HG02840 (cell line): ENCODE measurements at regions not wholly inside any gene's neighbourhood (a gene's known extent, or its start where the extent isn't known, plus 50 kb on each side); places are given as distances from the start of the nearest gene placed in this dataset.
A peak's percentile ranks its signal among the peaks of the same experiment; 100 is the strongest.

Experiments used
- ATAC-seq: cut with Tn5 transposase; IDR thresholded peaks from one replicate; pipeline ENCODE4 v1.9.1; 2021; ENCODE audit warnings: mild to moderate bottlenecking, moderate library complexity, moderate number of reproducible peaks; ENCODE audit not compliant: unreplicated experiment, low FRiP score

- no peak for ATAC-seq
These were observed 55.4 kb upstream of the SCEL start for GRCh38 chr13:77480066-77480465.

DNA sequence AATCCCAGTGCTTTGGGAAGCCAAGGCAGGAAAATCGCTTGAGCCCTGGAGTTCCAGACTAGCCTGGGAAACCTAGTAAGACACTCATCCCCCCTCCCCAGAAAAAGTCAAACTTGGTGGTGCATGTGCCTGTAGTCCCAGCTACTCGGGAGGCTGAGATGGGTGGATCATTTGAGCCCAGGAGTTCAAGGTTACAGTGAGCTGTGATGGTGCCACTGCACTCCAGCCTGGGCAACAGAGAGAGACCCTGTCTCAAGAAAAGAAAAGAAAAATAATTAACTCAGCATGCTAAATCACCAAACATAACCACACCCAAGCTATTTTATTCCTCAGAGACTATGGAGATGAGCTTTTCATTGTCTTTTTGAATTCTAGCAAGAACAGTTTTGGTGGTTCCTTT, 56.2 kb upstream of the SCEL start:
- ATAC-seq = no peak

DNA sequence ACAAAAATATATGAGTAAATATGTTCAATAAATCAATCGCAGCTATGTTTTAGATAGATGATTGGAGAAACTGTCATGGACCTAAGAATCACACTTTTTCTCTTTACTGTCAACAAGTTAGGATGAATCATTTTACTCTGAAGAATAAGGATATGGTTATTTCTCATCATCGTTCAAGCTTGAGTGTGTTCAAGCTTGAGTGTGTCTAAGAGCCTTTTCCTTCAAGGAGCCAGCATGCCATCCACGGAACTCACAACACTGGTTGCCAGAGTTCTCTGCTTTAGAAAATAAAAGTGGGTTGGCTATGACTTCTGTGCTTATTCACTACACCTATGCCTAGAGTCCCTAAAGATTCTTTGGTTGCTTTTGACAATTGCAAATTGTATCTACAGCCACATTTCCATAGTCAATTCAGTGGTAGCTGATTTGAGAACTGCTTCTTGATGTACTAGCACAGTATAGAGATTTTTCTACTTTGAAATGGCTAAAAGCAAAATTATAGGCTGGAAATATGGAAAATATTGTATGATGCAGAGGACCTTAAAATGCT, 58.1 kb upstream of the SCEL start:
- no peak for ATAC-seq

DNA sequence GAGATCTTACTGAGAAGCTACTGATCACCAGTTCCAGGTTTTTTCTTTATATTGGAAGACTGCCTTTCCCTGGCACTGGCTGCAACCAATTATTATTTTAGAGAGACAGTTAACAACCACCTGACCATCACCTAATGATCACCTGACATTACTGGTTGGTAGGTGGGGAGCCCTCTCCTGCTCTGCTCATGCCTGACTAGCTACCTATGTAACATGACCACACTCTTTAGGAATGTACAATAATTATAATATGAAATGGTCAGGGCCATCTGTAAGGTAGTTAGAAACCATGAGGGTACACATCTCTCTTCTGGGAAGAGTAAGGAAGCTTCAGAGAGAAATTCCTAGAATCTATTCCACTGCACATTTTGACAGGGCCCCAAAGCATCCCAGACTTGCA, 59.0 kb upstream of the SCEL start:
- ATAC-seq = no peak

GRCh38 chr13:77475345-77476084, 60.0 kb upstream of the SCEL start:
- ATAC-seq = no peak

GRCh38 chr13:77470986-77471385, 64.5 kb upstream of the SCEL start:
- no peak for ATAC-seq

DNA sequence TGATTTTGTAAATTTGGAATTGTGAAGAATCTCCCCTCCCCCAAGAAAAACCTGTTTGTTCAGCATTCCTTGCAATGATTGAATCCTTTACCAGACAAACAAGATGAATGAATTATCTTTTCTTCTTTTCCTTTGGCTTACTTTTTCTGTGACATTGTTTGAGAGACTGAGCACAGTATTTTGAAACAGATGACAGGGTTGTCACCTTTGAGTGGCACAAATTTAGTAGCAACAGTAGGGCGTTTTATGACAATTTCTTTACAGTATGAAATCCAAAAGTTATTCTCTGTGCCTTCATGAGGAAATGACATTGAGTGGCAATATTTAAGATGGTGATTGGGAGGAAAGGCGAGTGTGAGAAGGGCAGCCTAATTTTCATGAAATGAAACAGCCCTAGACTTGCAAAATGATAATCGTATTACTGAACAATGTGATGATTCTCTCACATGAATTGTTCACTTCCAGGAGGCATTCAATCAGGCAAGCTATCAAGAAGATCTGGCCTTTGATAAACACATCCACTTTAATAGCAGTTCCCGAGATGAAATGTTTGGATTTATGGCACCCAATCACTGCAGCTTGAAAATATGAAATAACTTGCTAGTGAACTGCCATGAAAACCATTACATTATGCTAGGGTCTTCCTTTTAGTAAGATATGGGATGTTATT, 68.6 kb upstream of the SCEL start:
- ATAC-seq = no peak

GRCh38 chr13:77465603-77466195, 69.8 kb upstream of the SCEL start:
- no peak for ATAC-seq

DNA sequence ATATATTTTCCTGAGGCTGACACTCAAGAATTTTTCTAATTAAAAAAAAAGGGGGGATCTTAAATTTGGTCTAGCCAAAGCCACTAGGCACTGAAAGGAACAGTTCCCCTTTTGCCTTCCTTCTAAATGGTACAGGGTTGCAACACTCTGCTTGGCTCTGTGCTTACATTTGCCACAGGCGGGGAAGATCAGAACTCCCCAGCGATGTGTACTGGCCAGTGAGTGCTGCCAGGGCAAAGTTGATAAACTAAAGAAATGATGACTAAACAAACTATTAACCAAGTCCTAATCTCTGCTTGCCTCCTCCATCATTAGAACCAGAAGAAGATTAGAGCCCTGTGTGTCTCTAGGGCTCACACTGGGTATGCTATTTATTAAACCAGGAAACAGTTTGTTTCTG, 75.3 kb upstream of the SCEL start:
- ATAC-seq = peak; percentile 82

DNA sequence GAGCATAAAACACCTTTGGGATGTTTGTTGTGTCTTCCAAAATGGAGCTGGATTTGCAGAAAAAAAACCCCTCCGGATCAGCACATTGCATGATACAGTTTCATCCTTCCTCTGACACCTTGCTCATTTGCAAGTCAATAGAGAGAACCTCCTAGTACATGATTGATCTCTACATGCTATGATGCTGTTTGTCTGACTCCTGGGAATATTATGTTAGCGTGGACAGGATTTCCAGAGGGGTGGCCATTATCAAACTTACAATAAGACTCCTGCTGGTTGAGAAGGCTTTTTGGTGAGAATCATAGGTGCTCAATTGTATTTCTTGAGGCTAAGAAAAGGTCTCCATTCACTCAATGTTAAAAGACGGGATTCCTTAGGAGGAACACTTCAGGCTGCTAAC, 75.9 kb upstream of the SCEL start:
- ATAC-seq = no peak

DNA sequence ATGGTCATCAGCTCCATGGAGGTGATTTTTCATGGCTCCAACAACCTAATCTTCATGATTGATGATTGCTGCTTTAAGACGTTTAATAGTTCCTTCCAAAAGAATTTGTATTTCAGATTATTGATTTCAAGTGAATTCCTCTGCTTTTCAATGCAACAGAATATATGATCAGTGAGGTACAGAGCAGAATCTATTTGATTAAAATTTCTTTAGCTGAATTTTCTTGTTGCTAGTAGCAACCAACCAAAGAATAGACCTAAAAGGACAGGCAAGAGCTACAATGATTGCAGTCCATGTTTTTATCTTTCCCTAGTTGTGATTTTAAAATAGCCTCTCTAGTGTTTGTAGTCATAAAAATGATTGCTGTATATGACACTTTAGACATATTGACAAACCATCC, 76.8 kb upstream of the SCEL start:
- no peak for ATAC-seq

DNA sequence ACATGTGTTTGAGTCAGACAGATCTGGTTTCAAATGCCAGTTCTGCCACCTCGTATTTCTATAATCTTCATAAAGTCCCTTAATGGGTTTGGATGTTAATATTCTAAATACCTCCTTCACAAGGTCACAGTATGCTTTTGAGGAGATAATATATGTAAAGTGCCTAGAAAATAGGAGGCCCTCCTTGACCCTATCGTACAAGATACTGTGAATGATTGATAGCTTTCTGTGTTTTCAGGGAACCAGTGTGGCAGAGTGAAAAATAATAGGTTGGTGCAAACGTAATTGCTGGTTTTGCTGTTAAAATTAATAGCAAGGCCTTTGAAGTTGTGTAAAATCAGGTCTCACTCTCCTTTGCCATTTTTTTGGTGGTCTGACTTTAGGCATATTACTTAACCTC, 77.5 kb upstream of the SCEL start:
- ATAC-seq = no peak

DNA sequence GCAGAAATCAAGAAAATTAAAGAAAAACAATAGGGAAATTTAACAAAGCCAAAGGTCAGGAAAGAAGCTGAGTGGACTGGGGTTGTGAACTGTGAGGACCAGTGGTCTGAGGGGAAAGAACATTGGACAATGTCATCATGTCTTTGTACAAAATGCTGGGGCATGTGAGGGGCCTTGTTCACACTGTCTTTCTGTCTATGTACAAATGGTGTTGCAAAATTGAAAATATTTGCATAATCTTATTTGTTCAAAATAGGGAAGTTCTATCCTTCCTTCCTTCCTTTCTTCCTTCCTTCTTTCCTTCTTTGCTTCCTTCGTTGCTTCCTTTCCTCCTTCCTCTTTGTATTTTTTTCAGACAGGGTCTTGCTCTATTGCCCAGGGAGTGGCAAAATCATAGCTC, 79.2 kb upstream of the SCEL start:
- no peak for ATAC-seq

DNA sequence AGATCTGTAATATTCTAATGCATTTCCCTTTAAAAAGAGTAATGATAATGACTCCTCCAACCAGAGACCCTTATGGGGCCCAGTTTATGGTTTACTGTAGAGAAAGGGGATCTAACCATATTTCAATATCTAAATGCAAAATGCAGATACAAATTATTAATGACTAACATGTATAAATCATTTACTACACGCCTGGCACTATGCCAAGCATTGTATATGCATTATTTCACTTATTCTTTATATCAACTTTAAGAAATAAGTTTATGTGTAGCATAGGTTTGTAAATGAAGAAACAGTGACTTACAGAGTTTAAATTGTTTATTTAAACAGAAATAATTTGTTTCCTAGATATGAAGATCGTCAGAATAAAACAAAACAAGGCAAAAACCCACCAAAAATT, 86.2 kb upstream of the SCEL start:
- ATAC-seq = no peak

- ATAC-seq = no peak
These were observed 86.8 kb upstream of the SCEL start for GRCh38 chr13:77448689-77449088.

GRCh38 chr13:77443511-77443910, 92.0 kb upstream of the SCEL start:
- no peak for ATAC-seq

DNA sequence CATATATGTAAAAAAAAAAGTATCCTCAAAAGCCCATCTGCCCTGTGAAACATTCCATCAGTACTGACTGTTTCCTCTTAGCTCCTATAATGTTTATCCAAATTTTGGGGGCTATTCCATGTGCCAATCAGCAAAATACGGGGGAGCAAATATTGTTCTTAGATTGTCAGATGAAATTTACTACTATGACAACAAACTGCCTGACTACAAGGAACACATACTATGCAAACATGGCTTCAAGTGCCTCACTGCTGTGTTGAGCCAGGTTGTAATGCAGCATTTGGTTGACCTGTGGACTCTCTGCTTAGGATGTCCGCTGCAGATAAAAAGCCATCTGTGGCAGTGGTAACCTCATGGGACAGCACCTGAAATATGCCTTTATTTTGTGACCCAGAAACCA, 98.2 kb upstream of the SCEL start:
- no peak for ATAC-seq

DNA sequence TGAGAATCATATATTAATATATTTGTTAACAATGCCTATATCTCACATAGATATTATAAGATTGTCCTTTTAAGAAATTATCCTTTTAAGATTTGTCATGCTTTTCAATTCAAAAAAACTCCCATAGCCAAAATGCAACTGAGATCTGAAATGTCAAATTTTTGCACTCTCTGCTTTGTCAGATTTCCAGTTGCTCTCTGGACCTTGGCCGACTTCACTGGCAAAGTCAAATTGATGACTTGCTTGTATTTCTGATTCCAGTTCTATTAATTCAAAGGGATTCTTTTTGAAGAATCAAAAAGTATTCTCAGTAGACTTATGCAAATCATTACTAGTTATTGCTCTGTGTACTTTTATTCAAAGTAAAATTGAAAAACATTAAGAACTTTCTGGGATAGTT, 101.2 kb upstream of the SCEL start:
- ATAC-seq = no peak

DNA sequence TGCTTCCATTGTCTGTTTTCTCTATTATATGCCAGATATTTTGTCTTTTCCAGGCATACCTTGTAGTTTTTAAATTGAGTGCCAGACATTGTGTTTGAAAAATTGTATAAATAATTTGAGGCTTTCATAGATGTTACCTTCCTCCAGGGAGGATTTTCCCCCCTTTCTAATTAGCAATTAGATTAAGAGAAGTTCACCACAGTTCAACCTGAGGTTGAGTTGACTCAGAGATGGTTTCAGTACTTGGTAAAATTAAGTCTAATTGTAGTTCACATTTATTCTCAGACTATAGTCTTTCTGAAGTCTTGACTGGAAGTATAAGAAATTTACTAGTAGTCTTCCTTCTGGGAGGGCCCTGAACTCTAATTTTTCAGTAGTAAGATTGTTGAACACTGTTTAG, 104.1 kb upstream of the SCEL start:
- no peak for ATAC-seq

DNA sequence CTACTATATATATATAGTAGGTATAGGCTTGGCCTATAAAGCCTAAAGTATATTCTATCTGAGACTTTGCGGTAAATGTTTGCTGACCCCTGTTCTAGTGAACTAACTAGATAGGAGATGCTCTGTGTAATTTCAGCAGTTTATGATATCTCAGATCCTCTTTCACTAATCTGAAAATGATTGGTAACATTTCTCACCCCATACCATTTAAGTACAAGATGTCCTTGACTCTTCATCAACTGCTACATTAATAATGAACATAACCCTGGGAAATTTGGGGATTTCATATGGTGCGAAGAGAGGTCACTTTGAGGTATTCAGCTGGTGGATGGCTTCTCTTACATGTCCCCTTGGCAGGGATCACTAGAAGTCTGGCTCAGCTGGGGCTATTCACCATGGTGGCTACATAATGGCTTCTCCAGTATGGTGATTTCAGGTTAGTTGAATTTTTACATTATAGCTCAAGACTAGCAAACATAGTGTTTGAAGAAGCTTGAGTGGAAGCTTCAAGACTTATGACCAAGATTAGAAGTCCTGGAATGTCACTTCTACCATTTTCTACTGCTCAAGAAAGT, 103.6 kb upstream of the MYCBP2 start:
- peak; percentile 42 for ATAC-seq
